ENCODE measurements at regions not wholly inside any gene's neighbourhood (a gene's known extent, or its start where the extent isn't known, plus 50 kb on each side); places are given as distances from the start of the nearest gene placed in this dataset.
A peak's percentile ranks its signal among the peaks of the same experiment; 100 is the strongest.
"Not testable (repeated sequence)": the region's sequence is repeated elsewhere in the genome, so short reads cannot be mapped to it uniquely, and the experiment has no call there.

GRCh38 chr4:84378983-84379382 lies 120.1 kb downstream of the NKX6-1 start:
- no peak for DNase-seq

GRCh38 chr4:84378356-84378755 lies 120.7 kb downstream of the NKX6-1 start:
- no peak for DNase-seq

GRCh38 chr4:84366907-84367306 lies 132.2 kb downstream of the NKX6-1 start:
- DNase-seq, result no peak

- no peak for DNase-seq
Measured at GRCh38 chr4:84366161-84366560, 132.9 kb downstream of the NKX6-1 start.

- DNase-seq, result no peak
Measured at GRCh38 chr4:84362896-84363655, 136.0 kb downstream of the NKX6-1 start.

- no peak for DNase-seq
Measured at GRCh38 chr4:84342161-84342560, 156.9 kb downstream of the NKX6-1 start.

- DNase-seq, result no peak
Measured at GRCh38 chr4:84341559-84341958, 157.5 kb downstream of the NKX6-1 start.

- DNase-seq, result no peak
Measured at GRCh38 chr4:84338367-84338766, 160.7 kb downstream of the NKX6-1 start.

GRCh38 chr4:84336964-84337705 lies 162.0 kb downstream of the NKX6-1 start:
- no peak for DNase-seq

- DNase-seq, result no peak
Measured at GRCh38 chr4:84327526-84327925, 171.6 kb downstream of the NKX6-1 start.

GRCh38 chr4:84325625-84326024 lies 173.5 kb downstream of the NKX6-1 start:
- DNase-seq, result no peak

GRCh38 chr4:84324303-84325245 lies 174.5 kb downstream of the NKX6-1 start:
- DNase-seq, result peak in 5 of 14 donors; percentile 2 to 64 (median 13)

GRCh38 chr4:84319124-84319523 lies 180.0 kb downstream of the NKX6-1 start:
- DNase-seq, result no peak

GRCh38 chr4:84317513-84317912 lies 181.6 kb downstream of the NKX6-1 start:
- no peak for DNase-seq

GRCh38 chr4:84312426-84313012 lies 186.6 kb downstream of the NKX6-1 start:
- no peak for DNase-seq

- DNase-seq, result no peak
Measured at GRCh38 chr4:84309191-84309590, 189.9 kb downstream of the NKX6-1 start.

- not testable (repeated sequence) for DNase-seq
Measured at GRCh38 chr4:84298719-84299254, 200.3 kb downstream of the NKX6-1 start.

- no peak for DNase-seq
Measured at GRCh38 chr4:84298023-84298718, 200.9 kb downstream of the NKX6-1 start.

- no peak for DNase-seq
Measured at GRCh38 chr4:84291969-84292368, 207.1 kb downstream of the NKX6-1 start.

- DNase-seq, result no peak
Measured at GRCh38 chr4:84286048-84286447, 213.0 kb downstream of the NKX6-1 start.

GRCh38 chr4:84279678-84280077 lies 219.4 kb downstream of the NKX6-1 start:
- no peak for DNase-seq

Data from C1 segment of cervical spinal cord (tissue), 14 donors.